ENCODE measurements at regions not wholly inside any gene's neighbourhood (a gene's known extent, or its start where the extent isn't known, plus 50 kb on each side); places are given as distances from the start of the nearest gene placed in this dataset.
A peak's percentile ranks its signal among the peaks of the same experiment; 100 is the strongest.

DNA sequence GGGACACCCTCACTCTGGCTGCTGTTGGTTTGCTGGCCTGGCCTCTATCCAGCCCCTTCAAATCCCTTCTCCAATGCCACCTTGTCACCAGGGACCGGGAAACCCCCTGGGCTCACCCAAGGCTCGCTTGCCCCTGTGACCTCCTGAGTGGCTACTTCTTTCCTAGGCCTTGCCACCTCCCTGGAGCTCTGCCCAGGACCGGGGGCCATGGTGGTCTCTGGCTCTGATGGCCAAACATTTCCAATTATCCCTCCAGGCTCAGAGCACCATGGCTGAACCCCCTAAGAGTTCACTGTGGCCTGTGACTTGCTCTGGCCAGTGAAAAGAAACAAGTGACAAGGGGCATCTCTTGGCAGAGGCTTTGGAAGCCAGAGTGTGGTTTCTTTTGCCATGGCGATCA lies 237.6 kb downstream of the TFCP2L1 start:
- DNase-seq: no peak
- Histone ChIP-seq H3K9me3 (no peaks in the 10 kb centered on the region), H3K4me1 (no peaks in the 10 kb centered on the region), H3K27me3 (replicated peaks; ENCODE audit: control insufficient read depth, insufficient read depth, low read length) (peaks cover 3% of the 10 kb centered on the region; the same call in 1 of the 2 replicates), H3K36me3 (ENCODE audit: control insufficient read depth, insufficient read depth, low read length) (no peaks in the 10 kb centered on the region), H3K4me3 (ENCODE audit: low read depth, low read length) (no peak overlapping the region)
- intact Hi-C loops (cut with micrococcal nuclease; ENCODE audit: unreplicated experiment): no loop called here
- TF ChIP-seq, protein P1, sequence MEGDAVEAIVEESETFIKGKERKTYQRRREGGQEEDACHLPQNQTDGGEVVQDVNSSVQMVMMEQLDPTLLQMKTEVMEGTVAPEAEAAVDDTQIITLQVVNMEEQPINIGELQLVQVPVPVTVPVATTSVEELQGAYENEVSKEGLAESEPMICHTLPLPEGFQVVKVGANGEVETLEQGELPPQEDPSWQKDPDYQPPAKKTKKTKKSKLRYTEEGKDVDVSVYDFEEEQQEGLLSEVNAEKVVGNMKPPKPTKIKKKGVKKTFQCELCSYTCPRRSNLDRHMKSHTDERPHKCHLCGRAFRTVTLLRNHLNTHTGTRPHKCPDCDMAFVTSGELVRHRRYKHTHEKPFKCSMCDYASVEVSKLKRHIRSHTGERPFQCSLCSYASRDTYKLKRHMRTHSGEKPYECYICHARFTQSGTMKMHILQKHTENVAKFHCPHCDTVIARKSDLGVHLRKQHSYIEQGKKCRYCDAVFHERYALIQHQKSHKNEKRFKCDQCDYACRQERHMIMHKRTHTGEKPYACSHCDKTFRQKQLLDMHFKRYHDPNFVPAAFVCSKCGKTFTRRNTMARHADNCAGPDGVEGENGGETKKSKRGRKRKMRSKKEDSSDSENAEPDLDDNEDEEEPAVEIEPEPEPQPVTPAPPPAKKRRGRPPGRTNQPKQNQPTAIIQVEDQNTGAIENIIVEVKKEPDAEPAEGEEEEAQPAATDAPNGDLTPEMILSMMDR (IDR thresholded peaks at IDR 0.05; ENCODE audit: insufficient read depth in 1 of 2, low read depth in 1 of 2, low read length in 1 of 2, severe bottlenecking in 1 of 2, unreplicated experiment in 1 of 2): no peak
- ChIA-PET POLR2A (no interaction called here), CTCF (no interaction called here)
- BruUV-seq (replicated peaks): no TSS peak
- H3K27me3 Mint-ChIP-seq (ENCODE audit: insufficient read depth, unreplicated experiment): peaks cover 8% of the 10 kb centered on the region
- no peak overlapping the region for H3K4me3 Mint-ChIP-seq (ENCODE audit: unreplicated experiment)
- H3K4me1 Mint-ChIP-seq (ENCODE audit: low read depth, unreplicated experiment): no peaks in the 10 kb centered on the region
- H3K9me3 Mint-ChIP-seq (ENCODE audit: unreplicated experiment): no peaks in the 10 kb centered on the region
- H3K36me3 Mint-ChIP-seq (ENCODE audit: insufficient read depth, unreplicated experiment): no peaks in the 10 kb centered on the region
- no peak overlapping the region for H3K27ac Mint-ChIP-seq (ENCODE audit: unreplicated experiment)

DNA sequence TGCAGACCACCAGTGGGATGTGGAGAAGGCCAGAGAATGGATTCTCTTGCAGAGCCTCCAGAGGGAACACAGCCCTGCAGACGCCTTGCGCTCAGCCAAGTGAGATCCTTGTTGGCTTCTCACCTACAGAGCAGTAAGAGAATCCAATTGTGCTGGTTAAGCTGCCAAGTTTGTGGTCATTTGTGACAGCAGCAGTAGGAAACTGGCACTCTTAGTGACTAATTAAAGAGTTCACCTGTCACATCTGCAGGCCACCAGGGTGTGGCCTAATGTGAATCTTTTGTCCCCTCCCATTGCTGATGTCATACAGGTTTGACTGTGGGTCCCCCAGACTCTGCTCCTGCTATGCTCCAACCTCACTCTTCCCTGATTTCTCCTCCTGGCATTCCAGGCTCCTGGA lies 235.9 kb downstream of the TFCP2L1 start:
- intact Hi-C loops (cut with micrococcal nuclease; ENCODE audit: unreplicated experiment): no loop called here
- no peaks in the 10 kb centered on the region for H3K4me1 Mint-ChIP-seq (ENCODE audit: low read depth, unreplicated experiment)
- no peaks in the 10 kb centered on the region for H3K36me3 ChIP-seq (ENCODE audit: control insufficient read depth, insufficient read depth, low read length)
- H3K9me3 Mint-ChIP-seq (ENCODE audit: unreplicated experiment): peaks cover 6% of the 10 kb centered on the region
- no peaks in the 10 kb centered on the region for H3K4me1 ChIP-seq
- POLR2A ChIA-PET: no interaction called here
- no TSS peak for BruUV-seq (replicated peaks)
- no peak overlapping the region for H3K27ac Mint-ChIP-seq (ENCODE audit: unreplicated experiment)
- peaks cover 1% of the 10 kb centered on the region; the same call in 1 of the 2 replicates for H3K27me3 ChIP-seq (replicated peaks; ENCODE audit: control insufficient read depth, insufficient read depth, low read length)
- no peak overlapping the region for H3K4me3 Mint-ChIP-seq (ENCODE audit: unreplicated experiment)
- TF ChIP-seq, protein P1 (IDR thresholded peaks at IDR 0.05; ENCODE audit: insufficient read depth in 1 of 2, low read depth in 1 of 2, low read length in 1 of 2, severe bottlenecking in 1 of 2, unreplicated experiment in 1 of 2): no peak
- H3K9me3 ChIP-seq: no peaks in the 10 kb centered on the region
- no peak overlapping the region for H3K4me3 ChIP-seq (ENCODE audit: low read depth, low read length)
- H3K27me3 Mint-ChIP-seq (ENCODE audit: insufficient read depth, unreplicated experiment): peaks cover 7% of the 10 kb centered on the region
- DNase-seq: no peak
- CTCF ChIA-PET: no interaction called here
- peaks cover 4% of the 10 kb centered on the region for H3K36me3 Mint-ChIP-seq (ENCODE audit: insufficient read depth, unreplicated experiment)

DNA sequence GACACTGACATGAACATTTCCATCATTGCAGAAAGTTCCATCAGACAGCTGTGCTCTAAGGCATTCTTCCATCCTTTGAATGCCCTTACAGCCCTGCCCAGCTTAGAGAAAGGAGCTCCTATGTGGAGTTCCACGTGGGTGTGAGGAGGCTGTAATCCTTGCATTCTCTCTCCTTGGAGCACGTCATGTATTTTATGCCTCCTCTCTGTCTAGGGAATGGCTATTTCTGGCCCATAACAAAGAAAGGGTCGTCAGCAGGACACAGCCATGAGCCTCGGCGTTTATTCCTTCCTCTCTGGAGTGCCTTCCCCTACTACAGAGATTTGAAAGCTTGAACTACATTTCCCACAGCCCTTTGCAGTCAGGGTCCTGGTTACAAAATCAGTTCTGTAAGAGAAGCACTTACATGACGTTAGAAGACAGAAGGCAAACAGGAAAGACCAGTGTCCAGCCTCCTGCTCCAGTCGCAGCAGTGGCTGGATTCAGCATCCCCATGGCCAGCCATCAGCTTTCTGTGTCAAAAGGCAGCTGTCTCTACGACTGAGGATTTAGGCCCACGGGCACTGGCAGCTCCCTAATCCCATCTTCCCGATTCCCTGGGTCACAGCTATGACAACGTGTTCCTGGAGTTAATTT lies 234.9 kb downstream of the TFCP2L1 start:
- H3K4me1 Mint-ChIP-seq (ENCODE audit: low read depth, unreplicated experiment): no peaks in the 10 kb centered on the region
- TF ChIP-seq, protein P1 (IDR thresholded peaks at IDR 0.05; ENCODE audit: insufficient read depth in 1 of 2, low read depth in 1 of 2, low read length in 1 of 2, severe bottlenecking in 1 of 2, unreplicated experiment in 1 of 2): no peak
- H3K27ac Mint-ChIP-seq (ENCODE audit: unreplicated experiment): no peak overlapping the region
- no peak overlapping the region for H3K4me3 ChIP-seq (ENCODE audit: low read depth, low read length)
- no TSS peak for BruUV-seq (replicated peaks)
- no peaks in the 10 kb centered on the region for H3K4me1 ChIP-seq
- peak in 1 of 2 experiments; percentile 30 for DNase-seq
- H3K9me3 ChIP-seq: no peaks in the 10 kb centered on the region
- peaks cover 8% of the 10 kb centered on the region for H3K27me3 Mint-ChIP-seq (ENCODE audit: insufficient read depth, unreplicated experiment)
- H3K36me3 ChIP-seq (ENCODE audit: control insufficient read depth, insufficient read depth, low read length): no peaks in the 10 kb centered on the region
- peaks cover 10% of the 10 kb centered on the region for H3K9me3 Mint-ChIP-seq (ENCODE audit: unreplicated experiment)
- intact Hi-C loops (cut with micrococcal nuclease; ENCODE audit: unreplicated experiment): no loop called here
- peaks cover 6% of the 10 kb centered on the region for H3K36me3 Mint-ChIP-seq (ENCODE audit: insufficient read depth, unreplicated experiment)
- ChIA-PET CTCF (no interaction called here), POLR2A (interaction anchor here (0.6 kb wide), 1 partner anchor 314 kb away, joined by 4 read pairs; no protein-coding TSS in a partner anchor)
- no peaks in the 10 kb centered on the region; the same call in 1 of the 2 replicates for H3K27me3 ChIP-seq (replicated peaks; ENCODE audit: control insufficient read depth, insufficient read depth, low read length)
- no peak overlapping the region for H3K4me3 Mint-ChIP-seq (ENCODE audit: unreplicated experiment)

All from Caco-2 (cell line).